Fibroblast of lung (primary cell): ENCODE measurements at regions not wholly inside any gene's neighbourhood (a gene's known extent, or its start where the extent isn't known, plus 50 kb on each side); places are given as distances from the start of the nearest gene placed in this dataset.

Source experiments
- CTCF ChIP-seq, 2 donors: IDR thresholded peaks in 1 of 2; conservative IDR thresholded peaks in 1 of 2; 1 replicate in 1 of 2; 2 replicates in 1 of 2; pipeline ENCODE4 v1.5.1; 2011 to 2012; ENCODE audit warnings: low read length in 2 of 2, control low read depth in 1 of 2, inconsistent platforms in 1 of 2, low read depth in 1 of 2, mild to moderate bottlenecking in 1 of 2
- EZH2 ChIP-seq: IDR thresholded peaks from 2 replicates; pipeline ENCODE4 v1.5.1; 2012; ENCODE audit warnings: low read length, control low read depth, mild to moderate bottlenecking; ENCODE audit errors: missing control alignments

- TF ChIP-seq CTCF (conservative IDR thresholded peaks at IDR 0.05 in 1 of 2, IDR thresholded peaks at IDR 0.05 in 1 of 2; ENCODE audit: low read depth in 1 of 2, low read length in 2 of 2) (no peak), EZH2 (no peak)
These were observed 241.8 kb upstream of the LRTM1 start for GRCh38 chr3:55169608-55170072.
